IMR-90 (cell line): ENCODE measurements at regions not wholly inside any gene's neighbourhood (a gene's known extent, or its start where the extent isn't known, plus 50 kb on each side); places are given as distances from the start of the nearest gene placed in this dataset.

Experiments used
- ATAC-seq: fragments of 200-7000 bp; cut with Tn5 transposase; 2 replicates; pipeline ENCODE4 v1.9.1; 2020; ENCODE audit warnings: low read depth, mild to moderate bottlenecking, moderate library complexity
- BruUV-seq: library from RNA; stranded (reverse); fragments of 400-500 nt; replicated peaks from 2 replicates; lab custom pipeline; 2021; lab: Mats Ljungman, UMichigan
- CTCF ChIA-PET: fragments of 300-600 bp; formaldehyde crosslinking; extraction: SDS; loops from one replicate; lab custom pipeline; 2021; ENCODE audit warnings: antibody characterized with exemption; lab: Yijun Ruan, JAX
- POLR2A ChIA-PET: fragments of 300-600 bp; sonication (Branson Sonifier 250); formaldehyde crosslinking; loops from one replicate; lab custom pipeline; 2022; ENCODE audit warnings: antibody characterized with exemption; ENCODE audit not compliant: unreplicated experiment; lab: Charles Lee
- DNase-seq: peaks from one replicate; pipeline ENCODE4 v3.0.0; 2013
- H2AFZ ChIP-seq: replicated peaks from 2 replicates; pipeline ENCODE3; 2013; ENCODE audit warnings: low read length, mild to moderate bottlenecking; ENCODE audit not compliant: poor library complexity
- H2AK5ac ChIP-seq: 2 replicates; pipeline ENCODE4 v1.6.1; 2013; ENCODE audit warnings: low read depth, low read length, inconsistent platforms
- H2AK9ac ChIP-seq: replicated peaks from 2 replicates; pipeline ENCODE3; 2013; ENCODE audit warnings: mild to moderate bottlenecking, low read depth, low read length, moderate library complexity; ENCODE audit not compliant: poor library complexity
- H2BK120ac ChIP-seq: 2 replicates; pipeline ENCODE4 v1.6.1; 2013; ENCODE audit warnings: low read depth, low read length, inconsistent platforms
- H2BK15ac ChIP-seq: 3 replicates; pipeline ENCODE4 v1.6.1; 2013; ENCODE audit warnings: low read depth, low read length, inconsistent platforms
- H2BK20ac ChIP-seq: 2 replicates; pipeline ENCODE4 v1.6.1; 2013; ENCODE audit warnings: low read depth, mild to moderate bottlenecking, inconsistent platforms, low read length, moderate library complexity
- H2BK5ac ChIP-seq: 2 replicates; pipeline ENCODE4 v1.6.1; 2013; ENCODE audit warnings: mild to moderate bottlenecking, low read depth, low read length, inconsistent platforms; ENCODE audit not compliant: poor library complexity, severe bottlenecking
- H3K14ac ChIP-seq: replicated peaks from 2 replicates; pipeline ENCODE4 v1.6.1; 2013; ENCODE audit warnings: low read depth, low read length, inconsistent platforms
- H3K18ac ChIP-seq: 2 replicates; pipeline ENCODE4 v1.6.1; 2013; ENCODE audit warnings: low read depth, low read length, control low read depth
- H3K23ac ChIP-seq: 2 replicates; pipeline ENCODE4 v1.6.1; 2013; ENCODE audit warnings: low read depth, low read length, inconsistent platforms
- H3K27ac ChIP-seq: 2 replicates; pipeline ENCODE4 v1.5.1; 2013; ENCODE audit warnings: mild to moderate bottlenecking, control low read depth, low read length; ENCODE audit not compliant: insufficient read depth
- H3K27me3 ChIP-seq: 2 replicates; pipeline ENCODE4 v1.6.1; 2013; ENCODE audit warnings: low read length; ENCODE audit not compliant: control insufficient read depth, insufficient read depth
- H3K36me3 ChIP-seq: 2 replicates; pipeline ENCODE4 v1.6.1; 2013; ENCODE audit warnings: low read length, mixed read lengths; ENCODE audit not compliant: control insufficient read depth, insufficient read depth
- H3K4ac ChIP-seq: 2 replicates; pipeline ENCODE4 v1.6.1; 2013; ENCODE audit warnings: low read depth, low read length, inconsistent platforms
- H3K4me1 ChIP-seq: 2 replicates; pipeline ENCODE4 v1.6.1; 2013; ENCODE audit warnings: low read length, mixed read lengths; ENCODE audit not compliant: control insufficient read depth, insufficient read depth
- H3K4me2 ChIP-seq: 2 replicates; pipeline ENCODE4 v1.6.1; 2013; ENCODE audit warnings: low read depth, mild to moderate bottlenecking, control low read depth, low read length, moderate library complexity
- H3K4me3 ChIP-seq: 2 replicates; pipeline ENCODE4 v1.5.1; 2013; ENCODE audit warnings: low read depth, mild to moderate bottlenecking, control low read depth, low read length, moderate library complexity; ENCODE audit not compliant: insufficient read depth
- H3K56ac ChIP-seq: 2 replicates; pipeline ENCODE4 v1.6.1; 2013; ENCODE audit warnings: low read length, inconsistent platforms; ENCODE audit not compliant: insufficient read depth; ENCODE audit errors: extremely low read depth
- H3K79me1 ChIP-seq, 2 experiments: 2 replicates each; pipeline ENCODE4 v1.6.1; 2013; ENCODE audit warnings: low read length in 2 of 2, inconsistent platforms in 1 of 2, low read depth in 1 of 2
- H3K9ac ChIP-seq: 2 replicates; pipeline ENCODE4 v1.6.1; 2013; ENCODE audit warnings: low read depth, low read length, control low read depth
- H3K9me1 ChIP-seq: 2 replicates; pipeline ENCODE4 v1.6.1; 2013; ENCODE audit warnings: low read length, inconsistent platforms; ENCODE audit not compliant: insufficient read depth
- H3K9me3 ChIP-seq: 2 replicates; pipeline ENCODE4 v1.6.1; 2013; ENCODE audit warnings: low read length; ENCODE audit not compliant: control insufficient read depth, insufficient read depth
- H4K20me1 ChIP-seq: 2 replicates; pipeline ENCODE4 v1.6.1; 2013; ENCODE audit warnings: low read length, inconsistent platforms; ENCODE audit not compliant: insufficient read depth
- H4K5ac ChIP-seq: 2 replicates; pipeline ENCODE4 v1.6.1; 2013; ENCODE audit warnings: mild to moderate bottlenecking, low read depth, low read length, control low read depth
- H4K8ac ChIP-seq, 2 experiments: 2 replicates each; pipeline ENCODE4 v1.6.1; 2013; ENCODE audit warnings: low read depth in 2 of 2, low read length in 2 of 2, control low read depth in 1 of 2, inconsistent platforms in 1 of 2
- H4K91ac ChIP-seq: 2 replicates; pipeline ENCODE4 v1.6.1; 2013; ENCODE audit warnings: low read depth, low read length, inconsistent platforms; ENCODE audit not compliant: insufficient read depth
- MAFK ChIP-seq: IDR thresholded peaks from 2 replicates; pipeline ENCODE4 v1.6.1; 2012; ENCODE audit warnings: low read depth, low read length, improper control_type of control experiment
- POLR2A ChIP-seq: IDR thresholded peaks from 2 replicates; pipeline ENCODE4 v1.6.1; 2012; ENCODE audit warnings: mild to moderate bottlenecking, low read depth, low read length
- WGBS, 2 experiments: methylation state at CpG; one replicate each; pipeline versions ENCODE4 v1.1.5 to v1.1.7; 2013; ENCODE audit warnings: missing lambda C conversion rate in 2 of 2; ENCODE audit not compliant: insufficient read length in 1 of 2; ENCODE audit errors: extremely low coverage in 2 of 2; 5-methylcytosine and 5-hydroxymethylcytosine counted together
- dilution Hi-C: fragments of 300-500 bp; cut with HindIII; formaldehyde crosslinking; loops from one replicate; pipeline ENCODE4 v1.14.3; 2018; ENCODE audit warnings: low sequenced_read_pairs; ENCODE audit not compliant: unreplicated experiment
- in situ Hi-C: fragments of 300-500 bp; cut with MboI; formaldehyde crosslinking; loops from 3 replicates; pipeline ENCODE4 v1.14.3; 2019; ENCODE audit warnings: low sequenced_read_pairs, inconsistent platforms, mixed read lengths
- intact Hi-C: fragments of 100-400 bp; cut with micrococcal nuclease; formaldehyde crosslinking; loops from 2 replicates; pipeline ENCODE4 v1.10.0; 2022

GRCh38 chr18:37649930-37650329 is 84.3 kb upstream of the CELF4 start:
- no peak overlapping the region for H3K27ac ChIP-seq
- H3K9me1 ChIP-seq, result no peaks in the 10 kb centered on the region
- no peak overlapping the region for H2BK5ac ChIP-seq
- H3K9ac ChIP-seq, result no peak overlapping the region
- no peaks in the 10 kb centered on the region; the same call in 1 of the 2 replicates for H3K9me3 ChIP-seq
- no peak for DNase-seq
- H4K8ac ChIP-seq, result no peak overlapping the region
- H2BK20ac ChIP-seq, result no peak overlapping the region
- no peaks in the 10 kb centered on the region for H3K79me1 ChIP-seq
- no peak overlapping the region for H3K4ac ChIP-seq
- H3K56ac ChIP-seq, result no peak overlapping the region
- no peak overlapping the region for H2BK120ac ChIP-seq
- H4K91ac ChIP-seq, result no peak overlapping the region
- no peak for TF ChIP-seq POLR2A
- TF ChIP-seq MAFK, result no peak
- no peaks in the 10 kb centered on the region for H4K20me1 ChIP-seq
- ChIA-PET CTCF (no interaction called here), POLR2A (no interaction called here)
- in situ Hi-C loops (no loop called here), intact Hi-C loops (no loop called here), dilution Hi-C loops (no loop called here)
- H3K4me2 ChIP-seq, result no peak overlapping the region
- no peak overlapping the region for H3K23ac ChIP-seq
- H3K14ac ChIP-seq, result no peak overlapping the region
- no TSS peak for BruUV-seq
- H2AK5ac ChIP-seq, result no peak overlapping the region
- H3K4me1 ChIP-seq, result no peaks in the 10 kb centered on the region
- no peaks in the 10 kb centered on the region for H3K36me3 ChIP-seq
- no peak overlapping the region for H2AK9ac ChIP-seq
- no CpG with 5 or more reads among the region's 1 CpG for WGBS, 2 experiments
- H3K4me3 ChIP-seq, result no peak overlapping the region
- H3K27me3 ChIP-seq, result no peaks in the 10 kb centered on the region
- no peak overlapping the region for H2BK15ac ChIP-seq
- ATAC-seq, result no peak
- H2AFZ ChIP-seq, result no peak overlapping the region
- no peak overlapping the region for H3K18ac ChIP-seq
- no peak overlapping the region for H4K5ac ChIP-seq
